GM19035 (cell line): ENCODE measurements at regions not wholly inside any gene's neighbourhood (a gene's known extent, or its start where the extent isn't known, plus 50 kb on each side); places are given as distances from the start of the nearest gene placed in this dataset.

Experiments used
- ATAC-seq: cut with Tn5 transposase; IDR thresholded peaks from one replicate; pipeline ENCODE4 v1.9.1; 2021; ENCODE audit not compliant: unreplicated experiment

- no peak for ATAC-seq
Observed at GRCh38 chr16:65786916-65787315, 579.6 kb upstream of the CDH5 start.

- ATAC-seq: no peak
Observed at GRCh38 chr16:65783709-65784474, 582.6 kb upstream of the CDH5 start.

- ATAC-seq: no peak
Observed at GRCh38 chr16:65782611-65783600, 583.6 kb upstream of the CDH5 start.

GRCh38 chr16:65781855-65782254, 584.6 kb upstream of the CDH5 start:
- no peak for ATAC-seq

- ATAC-seq: no peak
Observed at GRCh38 chr16:65781363-65781762, 585.1 kb upstream of the CDH5 start.

- no peak for ATAC-seq
Observed at GRCh38 chr16:65779201-65779600, 587.3 kb upstream of the CDH5 start.

- ATAC-seq: no peak
Observed at GRCh38 chr16:65776639-65777183, 589.8 kb upstream of the CDH5 start.

- no peak for ATAC-seq
Observed at GRCh38 chr16:65775829-65776228, 590.7 kb upstream of the CDH5 start.

GRCh38 chr16:65774350-65774749, 592.1 kb upstream of the CDH5 start:
- ATAC-seq: no peak

- ATAC-seq: no peak
Observed at GRCh38 chr16:65773301-65773874, 593.1 kb upstream of the CDH5 start.

- no peak for ATAC-seq
Observed at GRCh38 chr16:65772134-65772732, 594.3 kb upstream of the CDH5 start.

- ATAC-seq: no peak
Observed at GRCh38 chr16:65771707-65772106, 594.8 kb upstream of the CDH5 start.

- ATAC-seq: no peak
Observed at GRCh38 chr16:65770752-65771151, 595.7 kb upstream of the CDH5 start.

GRCh38 chr16:65769776-65770438, 596.6 kb upstream of the CDH5 start:
- no peak for ATAC-seq

- no peak for ATAC-seq
Observed at GRCh38 chr16:65769055-65769465, 597.4 kb upstream of the CDH5 start.

- ATAC-seq: no peak
Observed at GRCh38 chr16:65767125-65767524, 599.4 kb upstream of the CDH5 start.

- ATAC-seq: no peak
Observed at GRCh38 chr16:65763640-65764305, 602.7 kb upstream of the CDH5 start.

- no peak for ATAC-seq
Observed at GRCh38 chr16:65760874-65761273, 605.6 kb upstream of the CDH5 start.

GRCh38 chr16:65758620-65759019, 607.9 kb upstream of the CDH5 start:
- ATAC-seq: no peak

GRCh38 chr16:65757064-65757463, 609.4 kb upstream of the CDH5 start:
- no peak for ATAC-seq
